DND-41 (cell line): ENCODE measurements at regions not wholly inside any gene's neighbourhood (a gene's known extent, or its start where the extent isn't known, plus 50 kb on each side); places are given as distances from the start of the nearest gene placed in this dataset.

Experiments
- ATAC-seq: fragments of 200-7000 bp; cut with Tn5 transposase; 3 replicates; pipeline ENCODE4 v1.9.1; 2021; ENCODE audit warnings: low read depth; ENCODE audit not compliant: insufficient read depth
- DNase-seq: peaks from one replicate; pipeline ENCODE4 v3.0.0-alpha.2; 2020
- H2AFZ ChIP-seq: 2 replicates; pipeline ENCODE4 v1.6.0; 2012; ENCODE audit warnings: low read depth, low read length
- H3K27ac ChIP-seq: 2 replicates; pipeline ENCODE4 v1.5.1; 2012; ENCODE audit warnings: low read length, inconsistent platforms
- H3K27me3 ChIP-seq: fragments of 200-600 bp; sonication (generic); 2 replicates; pipeline ENCODE4 v1.6.0; 2012; ENCODE audit warnings: low read length, mild to moderate bottlenecking, inconsistent platforms; ENCODE audit not compliant: insufficient read depth, poor library complexity
- H3K36me3 ChIP-seq: 2 replicates; pipeline ENCODE4 v1.5.1; 2012; ENCODE audit warnings: low read length, inconsistent platforms; ENCODE audit not compliant: insufficient read depth
- H3K4me1 ChIP-seq: 2 replicates; pipeline ENCODE4 v1.5.1; 2012; ENCODE audit warnings: mild to moderate bottlenecking, low read length; ENCODE audit not compliant: insufficient read depth
- H3K4me2 ChIP-seq: 2 replicates; pipeline ENCODE4 v1.6.0; 2012; ENCODE audit warnings: mild to moderate bottlenecking, moderate library complexity, low read length, inconsistent platforms; ENCODE audit not compliant: insufficient read depth
- H3K4me3 ChIP-seq, 2 experiments: fragments of 200-600 bp in 1 of 2; shearing (Covaris generic) in 1 of 2; 2 replicates each; pipeline ENCODE4 v1.5.1; 2012 to 2016; ENCODE audit warnings: inconsistent platforms in 2 of 2, low read length in 2 of 2, mild to moderate bottlenecking in 2 of 2, low read depth in 1 of 2, moderate library complexity in 1 of 2
- H3K79me2 ChIP-seq: 2 replicates; pipeline ENCODE4 v1.6.0; 2012; ENCODE audit warnings: low read length, inconsistent platforms; ENCODE audit not compliant: insufficient read depth
- H3K9ac ChIP-seq: 2 replicates; pipeline ENCODE4 v1.6.0; 2012; ENCODE audit warnings: low read depth, mild to moderate bottlenecking, inconsistent platforms, low read length, moderate library complexity
- H3K9me3 ChIP-seq: 2 replicates; pipeline ENCODE4 v1.5.1; 2012; ENCODE audit warnings: low read length, moderate library complexity, mild to moderate bottlenecking, inconsistent platforms; ENCODE audit not compliant: insufficient read depth, severe bottlenecking
- H4K20me1 ChIP-seq: 2 replicates; pipeline ENCODE4 v1.6.0; 2012; ENCODE audit warnings: low read length; ENCODE audit not compliant: insufficient read depth
- EZH2 ChIP-seq: IDR thresholded peaks from 3 replicates; pipeline ENCODE4 v1.6.1; 2012; ENCODE audit warnings: borderline replicate concordance, low read depth, mild to moderate bottlenecking, moderate library complexity, low read length, inconsistent platforms; ENCODE audit not compliant: severe bottlenecking
- TF ChIP-seq, protein P1 (sequence below): IDR thresholded peaks from 2 replicates; pipeline ENCODE4 v1.5.1; 2012; ENCODE audit warnings: borderline replicate concordance, low read length, moderate library complexity, mild to moderate bottlenecking; ENCODE audit not compliant: poor library complexity, severe bottlenecking; ENCODE audit errors: extremely low read depth

DNA sequence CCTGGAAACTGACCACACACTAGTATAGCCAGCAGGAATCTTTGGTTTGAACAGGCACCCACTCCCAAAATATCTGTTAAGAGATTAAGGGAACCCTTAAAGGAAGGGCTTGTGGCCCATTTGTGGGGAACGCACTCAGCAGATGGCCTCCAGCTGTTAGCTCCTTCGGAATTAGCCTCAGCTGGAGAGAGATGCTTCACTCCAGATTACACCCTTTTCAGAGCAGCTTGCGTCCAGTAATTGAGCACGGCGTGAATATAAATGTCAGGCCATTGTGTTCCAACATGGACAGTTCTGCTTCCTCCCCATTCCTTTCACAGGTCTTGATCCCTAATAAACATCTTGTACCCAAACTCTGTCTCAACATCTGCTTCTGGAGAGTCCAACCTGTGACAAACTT, 397.8 kb downstream of the SEC23A start:
- no peaks in the 10 kb centered on the region for H3K9me3 ChIP-seq
- no peaks in the 10 kb centered on the region for H4K20me1 ChIP-seq
- no peaks in the 10 kb centered on the region for H3K79me2 ChIP-seq
- no peak for ATAC-seq
- H3K36me3 ChIP-seq: no peaks in the 10 kb centered on the region
- DNase-seq: no peak
- H3K27ac ChIP-seq: no peak overlapping the region
- no peak overlapping the region for H3K9ac ChIP-seq
- no peaks in the 10 kb centered on the region for H3K4me1 ChIP-seq
- H3K4me3 ChIP-seq: no peak overlapping the region
- no peak overlapping the region for H3K4me2 ChIP-seq
- no peak overlapping the region for H2AFZ ChIP-seq
- no peaks in the 10 kb centered on the region for H3K27me3 ChIP-seq
- TF ChIP-seq EZH2: no peak
- TF ChIP-seq, protein P1, sequence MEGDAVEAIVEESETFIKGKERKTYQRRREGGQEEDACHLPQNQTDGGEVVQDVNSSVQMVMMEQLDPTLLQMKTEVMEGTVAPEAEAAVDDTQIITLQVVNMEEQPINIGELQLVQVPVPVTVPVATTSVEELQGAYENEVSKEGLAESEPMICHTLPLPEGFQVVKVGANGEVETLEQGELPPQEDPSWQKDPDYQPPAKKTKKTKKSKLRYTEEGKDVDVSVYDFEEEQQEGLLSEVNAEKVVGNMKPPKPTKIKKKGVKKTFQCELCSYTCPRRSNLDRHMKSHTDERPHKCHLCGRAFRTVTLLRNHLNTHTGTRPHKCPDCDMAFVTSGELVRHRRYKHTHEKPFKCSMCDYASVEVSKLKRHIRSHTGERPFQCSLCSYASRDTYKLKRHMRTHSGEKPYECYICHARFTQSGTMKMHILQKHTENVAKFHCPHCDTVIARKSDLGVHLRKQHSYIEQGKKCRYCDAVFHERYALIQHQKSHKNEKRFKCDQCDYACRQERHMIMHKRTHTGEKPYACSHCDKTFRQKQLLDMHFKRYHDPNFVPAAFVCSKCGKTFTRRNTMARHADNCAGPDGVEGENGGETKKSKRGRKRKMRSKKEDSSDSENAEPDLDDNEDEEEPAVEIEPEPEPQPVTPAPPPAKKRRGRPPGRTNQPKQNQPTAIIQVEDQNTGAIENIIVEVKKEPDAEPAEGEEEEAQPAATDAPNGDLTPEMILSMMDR: no peak

DNA sequence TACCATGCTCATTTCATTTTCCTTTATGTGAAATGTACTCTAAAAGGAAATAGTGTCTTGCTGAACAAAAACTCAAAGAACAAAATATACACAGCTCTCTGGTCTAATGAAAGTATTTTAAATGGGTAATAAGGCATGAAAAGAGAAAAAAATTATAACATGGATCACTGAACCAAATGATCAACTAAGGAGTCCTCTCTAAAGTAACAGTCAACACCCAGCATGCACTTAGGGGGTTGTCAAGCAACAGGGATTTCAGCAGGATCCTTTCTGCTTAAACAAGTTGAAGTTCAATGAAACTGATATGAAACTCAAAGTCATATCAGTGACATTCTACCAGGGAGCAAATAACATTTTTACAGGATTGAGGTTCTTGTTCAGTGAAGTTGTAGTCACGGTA, 398.8 kb downstream of the SEC23A start:
- no peaks in the 10 kb centered on the region for H3K79me2 ChIP-seq
- H3K27ac ChIP-seq: no peak overlapping the region
- H3K9ac ChIP-seq: no peak overlapping the region
- no peak overlapping the region for H3K4me2 ChIP-seq
- no peak overlapping the region for H2AFZ ChIP-seq
- no peak for TF ChIP-seq EZH2
- TF ChIP-seq, protein P1: no peak
- no peak for ATAC-seq
- H3K4me1 ChIP-seq: no peaks in the 10 kb centered on the region
- H3K9me3 ChIP-seq: no peaks in the 10 kb centered on the region
- no peaks in the 10 kb centered on the region for H3K36me3 ChIP-seq
- no peaks in the 10 kb centered on the region for H4K20me1 ChIP-seq
- H3K4me3 ChIP-seq: no peak overlapping the region
- no peaks in the 10 kb centered on the region for H3K27me3 ChIP-seq
- no peak for DNase-seq

DNA sequence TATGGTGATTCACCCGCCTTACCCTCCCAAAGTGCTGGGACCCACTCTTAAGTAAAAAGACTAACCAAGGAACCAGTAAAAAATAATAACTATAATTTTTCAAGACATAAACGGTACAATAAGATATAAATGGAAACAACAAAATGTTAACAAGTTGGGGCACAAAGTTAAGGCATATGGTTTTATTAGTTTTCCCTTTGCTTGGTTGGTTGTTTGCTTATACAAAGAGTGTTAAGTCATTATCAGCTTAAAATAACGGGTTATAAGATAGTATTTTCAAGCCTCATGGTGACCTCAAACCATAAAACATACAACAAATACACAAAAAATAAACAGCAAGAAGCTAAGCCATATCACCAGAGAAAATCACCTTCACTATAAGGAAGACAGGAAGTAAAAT, 406.1 kb downstream of the SEC23A start:
- Histone ChIP-seq H3K4me2 (no peak overlapping the region), H3K27ac (no peak overlapping the region), H3K27me3 (no peaks in the 10 kb centered on the region), H3K79me2 (no peaks in the 10 kb centered on the region), H3K4me1 (no peaks in the 10 kb centered on the region), H3K36me3 (no peaks in the 10 kb centered on the region), H4K20me1 (no peaks in the 10 kb centered on the region), H3K9ac (no peak overlapping the region), H2AFZ (no peak overlapping the region), H3K4me3 (no peak overlapping the region), H3K9me3 (no peaks in the 10 kb centered on the region)
- no peak for TF ChIP-seq EZH2
- DNase-seq: no peak
- no peak for ATAC-seq

DNA sequence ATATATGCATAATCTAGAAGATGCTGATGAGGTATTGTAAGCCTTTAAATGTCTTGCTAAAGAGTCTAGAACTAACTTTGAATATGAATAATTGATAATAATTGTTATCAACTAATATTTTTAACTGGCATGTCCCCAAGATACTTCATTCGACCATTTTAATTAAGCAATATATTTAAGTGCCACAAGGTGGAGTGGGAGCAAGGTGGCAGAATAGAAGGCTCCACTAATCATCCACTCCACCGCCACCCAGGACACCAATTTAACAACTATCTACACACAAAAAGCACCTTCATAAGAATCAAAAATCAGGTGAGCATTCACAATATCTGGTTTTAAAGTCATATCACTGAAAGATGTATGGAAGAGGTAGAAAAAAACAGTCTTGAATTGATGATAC, 409.6 kb downstream of the SEC23A start:
- no peaks in the 10 kb centered on the region for H3K9me3 ChIP-seq
- H3K27me3 ChIP-seq: no peaks in the 10 kb centered on the region
- no peak overlapping the region for H3K4me3 ChIP-seq
- ATAC-seq (no peak), DNase-seq (no peak)
- H4K20me1 ChIP-seq: no peaks in the 10 kb centered on the region
- no peak overlapping the region for H3K27ac ChIP-seq
- H3K9ac ChIP-seq: no peak overlapping the region
- no peak overlapping the region for H3K4me2 ChIP-seq
- H3K4me1 ChIP-seq: no peaks in the 10 kb centered on the region
- no peaks in the 10 kb centered on the region for H3K36me3 ChIP-seq
- TF ChIP-seq, protein P1: no peak
- no peak for TF ChIP-seq EZH2
- no peak overlapping the region for H2AFZ ChIP-seq
- no peaks in the 10 kb centered on the region for H3K79me2 ChIP-seq
